ES-I3 (cell line): ENCODE measurements at regions not wholly inside any gene's neighbourhood (a gene's known extent, or its start where the extent isn't known, plus 50 kb on each side); places are given as distances from the start of the nearest gene placed in this dataset.

Source experiments
- H3K36me3 ChIP-seq: 2 replicates; pipeline ENCODE4 v1.6.1; 2013; ENCODE audit warnings: mild to moderate bottlenecking, low read length, control low read depth, moderate library complexity; ENCODE audit not compliant: insufficient read depth
- H3K4me1 ChIP-seq: 2 replicates; pipeline ENCODE4 v1.6.1; 2013; ENCODE audit warnings: mild to moderate bottlenecking, control low read depth, low read length; ENCODE audit not compliant: insufficient read depth
- H3K9ac ChIP-seq: 2 replicates; pipeline ENCODE4 v1.6.1; 2013; ENCODE audit warnings: low read depth, mild to moderate bottlenecking, low read length, moderate library complexity
- H3K9me3 ChIP-seq: 2 replicates; pipeline ENCODE4 v1.6.1; 2013; ENCODE audit warnings: mild to moderate bottlenecking, low read length, moderate library complexity; ENCODE audit not compliant: control insufficient read depth, insufficient read depth

GRCh38 chr12:92049403-92049802 is 96.2 kb downstream of the BTG1 start:
- H3K9ac ChIP-seq: no peak overlapping the region
- no peaks in the 10 kb centered on the region for H3K4me1 ChIP-seq
- no peaks in the 10 kb centered on the region for H3K36me3 ChIP-seq
- H3K9me3 ChIP-seq: 0 out of 2 replicates have a peak, but pooled peaks cover 3% of the 10 kb centered on the region

GRCh38 chr12:92047393-92047826 is 98.2 kb downstream of the BTG1 start:
- Histone ChIP-seq H3K9me3 (0 out of 2 replicates have a peak, but pooled peaks cover 3% of the 10 kb centered on the region), H3K9ac (no peak overlapping the region), H3K36me3 (no peaks in the 10 kb centered on the region), H3K4me1 (no peaks in the 10 kb centered on the region)

- Histone ChIP-seq H3K4me1 (0 out of 2 replicates have a peak, but pooled peaks cover 4% of the 10 kb centered on the region), H3K36me3 (no peaks in the 10 kb centered on the region), H3K9me3 (0 out of 2 replicates have a peak, but pooled peaks cover 3% of the 10 kb centered on the region), H3K9ac (no peak overlapping the region)
These were observed 98.9 kb downstream of the BTG1 start for GRCh38 chr12:92046557-92047392.

GRCh38 chr12:92045852-92046251 is 99.8 kb downstream of the BTG1 start:
- H3K36me3 ChIP-seq: no peaks in the 10 kb centered on the region
- H3K9me3 ChIP-seq: 0 out of 2 replicates have a peak, but pooled peaks cover 3% of the 10 kb centered on the region
- no peak overlapping the region for H3K9ac ChIP-seq
- H3K4me1 ChIP-seq: 0 out of 2 replicates have a peak, but pooled peaks cover 8% of the 10 kb centered on the region

GRCh38 chr12:92044435-92044834 is 101.2 kb downstream of the BTG1 start:
- no peak overlapping the region for H3K9ac ChIP-seq

GRCh38 chr12:92042791-92043531 is 102.7 kb downstream of the BTG1 start:
- Histone ChIP-seq H3K4me1 (peaks cover 22% of the 10 kb centered on the region), H3K36me3 (no peaks in the 10 kb centered on the region), H3K9me3 (no peaks in the 10 kb centered on the region), H3K9ac (no peak overlapping the region)

More at GRCh38 chr12:92044435-92044834, 101.2 kb downstream of the BTG1 start:
- no peaks in the 10 kb centered on the region for H3K9me3 ChIP-seq
- H3K4me1 ChIP-seq: 0 out of 2 replicates have a peak, but pooled peaks cover 8% of the 10 kb centered on the region
- no peaks in the 10 kb centered on the region for H3K36me3 ChIP-seq

GRCh38 chr12:92041742-92042141 is 103.9 kb downstream of the BTG1 start:
- Histone ChIP-seq H3K36me3 (no peaks in the 10 kb centered on the region), H3K9me3 (no peaks in the 10 kb centered on the region), H3K9ac (no peak overlapping the region), H3K4me1 (peaks cover 22% of the 10 kb centered on the region)

GRCh38 chr12:92039046-92039445 is 106.6 kb downstream of the BTG1 start:
- H3K9me3 ChIP-seq: no peaks in the 10 kb centered on the region
- peaks cover 32% of the 10 kb centered on the region for H3K4me1 ChIP-seq
- H3K36me3 ChIP-seq: no peaks in the 10 kb centered on the region
- H3K9ac ChIP-seq: no peak overlapping the region

GRCh38 chr12:92038476-92038875 is 107.2 kb downstream of the BTG1 start:
- Histone ChIP-seq H3K36me3 (no peaks in the 10 kb centered on the region), H3K4me1 (peaks cover 32% of the 10 kb centered on the region), H3K9me3 (no peaks in the 10 kb centered on the region), H3K9ac (no peak overlapping the region)

- Histone ChIP-seq H3K9me3 (no peaks in the 10 kb centered on the region), H3K9ac (no peak overlapping the region), H3K4me1 (peaks cover 30% of the 10 kb centered on the region), H3K36me3 (no peaks in the 10 kb centered on the region)
These were observed 108.7 kb downstream of the BTG1 start for GRCh38 chr12:92036771-92037453.

GRCh38 chr12:92036061-92036620 is 109.5 kb downstream of the BTG1 start:
- Histone ChIP-seq H3K36me3 (no peaks in the 10 kb centered on the region), H3K9me3 (no peaks in the 10 kb centered on the region), H3K4me1 (peaks cover 25% of the 10 kb centered on the region), H3K9ac (no peak overlapping the region)

GRCh38 chr12:92035477-92035876 is 110.2 kb downstream of the BTG1 start:
- Histone ChIP-seq H3K9ac (no peak overlapping the region), H3K9me3 (no peaks in the 10 kb centered on the region), H3K4me1 (peaks cover 25% of the 10 kb centered on the region), H3K36me3 (no peaks in the 10 kb centered on the region)

GRCh38 chr12:92034858-92035401 is 110.7 kb downstream of the BTG1 start:
- peaks cover 25% of the 10 kb centered on the region for H3K4me1 ChIP-seq
- no peaks in the 10 kb centered on the region for H3K36me3 ChIP-seq
- H3K9ac ChIP-seq: peak overlapping the region; percentile 16; the same call in 1 of the 2 replicates
- no peaks in the 10 kb centered on the region for H3K9me3 ChIP-seq

GRCh38 chr12:92034083-92034482 is 111.6 kb downstream of the BTG1 start:
- peaks cover 22% of the 10 kb centered on the region for H3K4me1 ChIP-seq
- H3K9me3 ChIP-seq: no peaks in the 10 kb centered on the region
- H3K36me3 ChIP-seq: no peaks in the 10 kb centered on the region
- H3K9ac ChIP-seq: no peak overlapping the region
